GM04504 (cell line): ENCODE measurements at regions not wholly inside any gene's neighbourhood (a gene's known extent, or its start where the extent isn't known, plus 50 kb on each side); places are given as distances from the start of the nearest gene placed in this dataset.
A peak's percentile ranks its signal among the peaks of the same experiment; 100 is the strongest.

ENCODE experiments used
- DNase-seq: peaks from one replicate; pipeline ENCODE4 v3.0.0-alpha.2; 2012; ENCODE audit warnings: low read depth

GRCh38 chr6:1482381-1483166, 93.2 kb downstream of the FOXF2 start:
- DNase-seq: no peak

- DNase-seq: peak; percentile 70
Measured at GRCh38 chr6:1485678-1486077, 96.3 kb downstream of the FOXF2 start.

GRCh38 chr6:1486387-1486786, 97.0 kb downstream of the FOXF2 start:
- no peak for DNase-seq

- DNase-seq: no peak
Measured at GRCh38 chr6:1487239-1487638, 97.9 kb downstream of the FOXF2 start.

GRCh38 chr6:1491025-1491424, 101.6 kb downstream of the FOXF2 start:
- DNase-seq: no peak

- no peak for DNase-seq
Measured at GRCh38 chr6:1491591-1492319, 102.4 kb downstream of the FOXF2 start.

- DNase-seq: no peak
Measured at GRCh38 chr6:1494671-1495070, 105.3 kb downstream of the FOXF2 start.

- DNase-seq: no peak
Measured at GRCh38 chr6:1495344-1495743, 106.0 kb downstream of the FOXF2 start.

GRCh38 chr6:1496092-1496491, 106.7 kb downstream of the FOXF2 start:
- DNase-seq: no peak

- DNase-seq: no peak
Measured at GRCh38 chr6:1496836-1497760, 107.7 kb downstream of the FOXF2 start.

GRCh38 chr6:1497761-1498105, 108.4 kb downstream of the FOXF2 start:
- DNase-seq: no peak

GRCh38 chr6:1498491-1499113, 109.2 kb downstream of the FOXF2 start:
- DNase-seq: no peak

GRCh38 chr6:1499777-1500176, 109.9 kb upstream of the FOXC1 start:
- DNase-seq: no peak

- DNase-seq: no peak
Measured at GRCh38 chr6:1500913-1501312, 108.8 kb upstream of the FOXC1 start.

- DNase-seq: no peak
Measured at GRCh38 chr6:1502041-1502440, 107.7 kb upstream of the FOXC1 start.

GRCh38 chr6:1503811-1504210, 105.9 kb upstream of the FOXC1 start:
- DNase-seq: no peak

- no peak for DNase-seq
Measured at GRCh38 chr6:1504465-1504864, 105.2 kb upstream of the FOXC1 start.

- DNase-seq: no peak
Measured at GRCh38 chr6:1507251-1507650, 102.5 kb upstream of the FOXC1 start.

- no peak for DNase-seq
Measured at GRCh38 chr6:1509241-1509640, 100.5 kb upstream of the FOXC1 start.

- DNase-seq: no peak
Measured at GRCh38 chr6:1510239-1510638, 99.5 kb upstream of the FOXC1 start.

- DNase-seq: no peak
Measured at GRCh38 chr6:1513215-1513780, 96.4 kb upstream of the FOXC1 start.

GRCh38 chr6:1514078-1514477, 95.6 kb upstream of the FOXC1 start:
- no peak for DNase-seq
